ENCODE measurements at regions not wholly inside any gene's neighbourhood (a gene's known extent, or its start where the extent isn't known, plus 50 kb on each side); places are given as distances from the start of the nearest gene placed in this dataset.

- in situ Hi-C loops (cut with MboI) = no loop called here
- no peaks in the 10 kb centered on the region for H3F3A ChIP-seq (ENCODE audit: insufficient read depth)
These were observed 224.8 kb upstream of the ZBED5 start for GRCh38 chr11:11082646-11083045.

GRCh38 chr11:11081776-11082175 lies 223.9 kb upstream of the ZBED5 start:
- Histone ChIP-seq H3F3A (ENCODE audit: insufficient read depth) (no peaks in the 10 kb centered on the region), H3K4me1 (ENCODE audit: insufficient read depth) (no peaks in the 10 kb centered on the region), H2AFZ (no peak overlapping the region), H3K36me3 (ENCODE audit: low read depth) (no peaks in the 10 kb centered on the region), H3K9me2 (ENCODE audit: insufficient read depth) (no peaks in the 10 kb centered on the region), H3K4me3 (no peak overlapping the region), H3K27ac (no peak overlapping the region), H4K20me1 (ENCODE audit: insufficient read depth) (no peaks in the 10 kb centered on the region), H3K9ac (no peak overlapping the region), H3K79me2 (ENCODE audit: insufficient read depth) (no peaks in the 10 kb centered on the region), H3K4me2 (ENCODE audit: unreplicated experiment) (no peak overlapping the region), H3K9me3 (ENCODE audit: low read depth) (no peaks in the 10 kb centered on the region), H3K27me3 (replicated peaks; ENCODE audit: insufficient read depth) (peaks cover 62% of the 10 kb centered on the region)
- 24 to 30% methylated on average over 4 of the region's 4 CpGs for WGBS, 2 experiments (ENCODE audit: low coverage in 1 of 2, low lambda C conversion rate in 2 of 2, missing lambda C conversion rate in 2 of 2)
- no peak for TF ChIP-seq EZH2phosphoT487 (IDR thresholded peaks at IDR 0.05; ENCODE audit: insufficient read depth, low read depth)
- DNase-seq = no peak
- in situ Hi-C loops (cut with MboI) = no loop called here

More at GRCh38 chr11:11082646-11083045, 224.8 kb upstream of the ZBED5 start:
- no peak overlapping the region for H3K27ac ChIP-seq
- no peaks in the 10 kb centered on the region for H3K9me2 ChIP-seq (ENCODE audit: insufficient read depth)
- no peaks in the 10 kb centered on the region for H3K4me1 ChIP-seq (ENCODE audit: insufficient read depth)
- no peak overlapping the region for H2AFZ ChIP-seq
- peaks cover 62% of the 10 kb centered on the region for H3K27me3 ChIP-seq (replicated peaks; ENCODE audit: insufficient read depth)
- no peaks in the 10 kb centered on the region for H4K20me1 ChIP-seq (ENCODE audit: insufficient read depth)
- no peaks in the 10 kb centered on the region for H3K36me3 ChIP-seq (ENCODE audit: low read depth)
- no peaks in the 10 kb centered on the region for H3K9me3 ChIP-seq (ENCODE audit: low read depth)
- H3K79me2 ChIP-seq (ENCODE audit: insufficient read depth) = no peaks in the 10 kb centered on the region
- no peak for DNase-seq
- H3K4me2 ChIP-seq (ENCODE audit: unreplicated experiment) = no peak overlapping the region
- no peak for TF ChIP-seq EZH2phosphoT487 (IDR thresholded peaks at IDR 0.05; ENCODE audit: insufficient read depth, low read depth)
- no peak for TF ChIP-seq EZH2 (IDR thresholded peaks at IDR 0.05; ENCODE audit: insufficient read depth, poor library complexity, severe bottlenecking)
- no peak overlapping the region for H3K4me3 ChIP-seq
- no peak overlapping the region for H3K9ac ChIP-seq

- H4K20me1 ChIP-seq (ENCODE audit: insufficient read depth) = no peaks in the 10 kb centered on the region
- H3K79me2 ChIP-seq (ENCODE audit: insufficient read depth) = no peaks in the 10 kb centered on the region
- peaks cover 62% of the 10 kb centered on the region for H3K27me3 ChIP-seq (replicated peaks; ENCODE audit: insufficient read depth)
- no peak overlapping the region for H3K4me3 ChIP-seq
- H3F3A ChIP-seq (ENCODE audit: insufficient read depth) = no peaks in the 10 kb centered on the region
- H3K9me2 ChIP-seq (ENCODE audit: insufficient read depth) = no peaks in the 10 kb centered on the region
- no peaks in the 10 kb centered on the region for H3K4me1 ChIP-seq (ENCODE audit: insufficient read depth)
- TF ChIP-seq EZH2phosphoT487 (IDR thresholded peaks at IDR 0.05; ENCODE audit: insufficient read depth, low read depth) (no peak), EZH2 (IDR thresholded peaks at IDR 0.05; ENCODE audit: insufficient read depth, poor library complexity, severe bottlenecking) (no peak)
- DNase-seq = no peak
- 66 to 70% methylated on average over 4 of the region's 4 CpGs for WGBS, 2 experiments (ENCODE audit: low coverage in 1 of 2, low lambda C conversion rate in 2 of 2, missing lambda C conversion rate in 2 of 2)
- H3K9ac ChIP-seq = no peak overlapping the region
- no peaks in the 10 kb centered on the region for H3K36me3 ChIP-seq (ENCODE audit: low read depth)
- H3K9me3 ChIP-seq (ENCODE audit: low read depth) = no peaks in the 10 kb centered on the region
- H3K27ac ChIP-seq = no peak overlapping the region
- in situ Hi-C loops (cut with MboI) = no loop called here
- no peak overlapping the region for H2AFZ ChIP-seq
- no peak overlapping the region for H3K4me2 ChIP-seq (ENCODE audit: unreplicated experiment)
These were observed 223.4 kb upstream of the ZBED5 start for GRCh38 chr11:11081288-11081687.

- Histone ChIP-seq H4K20me1 (ENCODE audit: insufficient read depth) (no peaks in the 10 kb centered on the region), H3K27ac (no peak overlapping the region), H3K9me2 (ENCODE audit: insufficient read depth) (no peaks in the 10 kb centered on the region), H3K4me3 (no peak overlapping the region), H3F3A (ENCODE audit: insufficient read depth) (no peaks in the 10 kb centered on the region), H2AFZ (no peak overlapping the region), H3K79me2 (ENCODE audit: insufficient read depth) (no peaks in the 10 kb centered on the region), H3K9me3 (ENCODE audit: low read depth) (no peaks in the 10 kb centered on the region), H3K27me3 (replicated peaks; ENCODE audit: insufficient read depth) (peaks cover 55% of the 10 kb centered on the region), H3K4me1 (ENCODE audit: insufficient read depth) (no peaks in the 10 kb centered on the region), H3K9ac (no peak overlapping the region), H3K36me3 (ENCODE audit: low read depth) (no peaks in the 10 kb centered on the region), H3K4me2 (ENCODE audit: unreplicated experiment) (no peak overlapping the region)
- DNase-seq = peak; percentile 43
- 53 to 65% methylated on average over 4 of the region's 4 CpGs for WGBS, 2 experiments (ENCODE audit: low coverage in 1 of 2, low lambda C conversion rate in 2 of 2, missing lambda C conversion rate in 2 of 2)
- TF ChIP-seq EZH2phosphoT487 (IDR thresholded peaks at IDR 0.05; ENCODE audit: insufficient read depth, low read depth) = no peak
- no peak for TF ChIP-seq EZH2 (IDR thresholded peaks at IDR 0.05; ENCODE audit: insufficient read depth, poor library complexity, severe bottlenecking)
- in situ Hi-C loops (cut with MboI) = no loop called here
These were observed 220.7 kb upstream of the ZBED5 start for GRCh38 chr11:11078344-11079086.

GRCh38 chr11:11077898-11078297 lies 220.0 kb upstream of the ZBED5 start:
- H3K36me3 ChIP-seq (ENCODE audit: low read depth) = no peaks in the 10 kb centered on the region
- peaks cover 58% of the 10 kb centered on the region for H3K27me3 ChIP-seq (replicated peaks; ENCODE audit: insufficient read depth)
- no peak overlapping the region for H3K27ac ChIP-seq
- no peaks in the 10 kb centered on the region for H3F3A ChIP-seq (ENCODE audit: insufficient read depth)
- no peak overlapping the region for H3K9ac ChIP-seq
- 28% methylated on average over 4 of the region's 4 CpGs for WGBS, 2 experiments (ENCODE audit: low coverage in 1 of 2, low lambda C conversion rate in 2 of 2, missing lambda C conversion rate in 2 of 2)
- TF ChIP-seq EZH2phosphoT487 (IDR thresholded peaks at IDR 0.05; ENCODE audit: insufficient read depth, low read depth) (no peak), EZH2 (IDR thresholded peaks at IDR 0.05; ENCODE audit: insufficient read depth, poor library complexity, severe bottlenecking) (no peak)
- no peaks in the 10 kb centered on the region for H3K4me1 ChIP-seq (ENCODE audit: insufficient read depth)
- H3K79me2 ChIP-seq (ENCODE audit: insufficient read depth) = no peaks in the 10 kb centered on the region
- no peak for DNase-seq
- no peak overlapping the region for H2AFZ ChIP-seq
- H3K9me3 ChIP-seq (ENCODE audit: low read depth) = no peaks in the 10 kb centered on the region
- H3K4me2 ChIP-seq (ENCODE audit: unreplicated experiment) = no peak overlapping the region
- no peaks in the 10 kb centered on the region for H3K9me2 ChIP-seq (ENCODE audit: insufficient read depth)
- no peaks in the 10 kb centered on the region for H4K20me1 ChIP-seq (ENCODE audit: insufficient read depth)
- H3K4me3 ChIP-seq = no peak overlapping the region
- in situ Hi-C loops (cut with MboI) = no loop called here

Data from GM23248 (cell line).